GM18517 (cell line): ENCODE measurements at regions not wholly inside any gene's neighbourhood (a gene's known extent, or its start where the extent isn't known, plus 50 kb on each side); places are given as distances from the start of the nearest gene placed in this dataset.

Experiments
- ATAC-seq: cut with Tn5 transposase; IDR thresholded peaks from one replicate; pipeline ENCODE4 v1.9.1; 2021; ENCODE audit warnings: mild to moderate bottlenecking, moderate library complexity; ENCODE audit not compliant: unreplicated experiment

DNA sequence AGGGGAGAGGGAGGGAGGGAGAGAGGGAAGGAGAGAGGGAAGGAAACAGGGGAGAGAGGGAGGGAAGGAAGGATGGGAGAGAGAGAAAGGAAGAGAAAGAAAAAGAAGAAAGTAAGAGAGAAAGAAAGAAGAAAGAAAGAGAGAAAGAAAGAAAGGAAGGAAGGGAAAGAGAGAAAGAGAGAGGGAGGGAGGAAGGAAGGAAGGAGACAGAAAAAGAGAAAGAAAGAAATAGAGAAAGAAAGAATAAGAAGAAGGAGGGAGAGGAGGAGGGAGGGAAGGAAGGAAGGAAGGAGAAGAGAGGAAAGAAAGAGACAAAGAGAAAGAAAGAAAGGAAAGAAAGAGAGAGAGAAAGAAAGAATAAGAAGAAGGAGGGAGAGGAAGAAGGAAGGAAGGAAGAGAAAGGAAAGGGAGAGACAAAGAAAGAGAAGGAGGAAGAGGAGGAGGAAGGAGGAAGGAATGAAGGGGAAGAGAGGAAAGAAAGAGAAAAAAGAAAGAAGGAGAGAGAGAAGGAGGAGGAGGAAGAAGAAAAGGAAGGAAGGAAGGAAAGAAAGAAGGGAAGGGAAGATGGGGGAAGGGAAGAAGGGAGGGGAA is 189.6 kb downstream of the PARM1 start:
- ATAC-seq, result no peak

DNA sequence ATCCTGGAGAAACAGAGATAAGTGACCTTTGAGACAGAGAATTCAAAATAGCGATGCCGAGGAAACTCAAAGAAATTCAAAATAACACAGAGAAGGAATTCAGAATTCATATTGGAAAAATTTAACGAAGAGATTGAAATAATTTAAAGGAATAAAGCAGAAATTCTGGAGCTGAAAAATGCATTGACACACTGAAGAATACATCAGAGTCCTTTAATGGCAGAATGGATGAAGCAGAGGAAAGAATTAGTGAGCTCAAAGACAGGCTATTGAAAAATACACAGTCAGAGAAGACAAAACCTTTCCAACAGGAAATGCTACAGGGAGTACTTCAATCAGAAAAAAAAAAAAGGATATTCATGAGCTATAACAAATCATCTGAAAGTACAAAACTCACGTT is 185.8 kb downstream of the PARM1 start:
- ATAC-seq, result no peak

DNA sequence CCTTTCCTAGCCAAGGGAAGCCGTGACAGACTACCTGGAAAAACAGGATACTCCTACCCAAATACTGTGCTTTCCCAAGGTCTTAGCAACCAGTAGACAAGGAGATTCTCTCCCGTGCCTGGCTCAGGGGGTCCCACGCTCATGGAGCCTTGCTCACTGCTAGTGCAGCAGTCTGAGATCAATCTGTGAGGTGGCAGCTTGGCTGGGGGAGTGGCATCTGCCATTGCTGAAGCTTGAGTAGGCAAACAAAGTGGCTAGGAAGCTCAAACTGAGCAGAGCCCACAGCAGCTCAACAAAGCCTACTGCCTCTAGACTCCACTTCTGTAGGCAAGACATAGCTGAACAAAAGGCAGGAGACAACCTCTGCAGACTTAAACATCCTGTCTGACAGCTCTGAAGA is 177.1 kb downstream of the PARM1 start:
- no peak for ATAC-seq

DNA sequence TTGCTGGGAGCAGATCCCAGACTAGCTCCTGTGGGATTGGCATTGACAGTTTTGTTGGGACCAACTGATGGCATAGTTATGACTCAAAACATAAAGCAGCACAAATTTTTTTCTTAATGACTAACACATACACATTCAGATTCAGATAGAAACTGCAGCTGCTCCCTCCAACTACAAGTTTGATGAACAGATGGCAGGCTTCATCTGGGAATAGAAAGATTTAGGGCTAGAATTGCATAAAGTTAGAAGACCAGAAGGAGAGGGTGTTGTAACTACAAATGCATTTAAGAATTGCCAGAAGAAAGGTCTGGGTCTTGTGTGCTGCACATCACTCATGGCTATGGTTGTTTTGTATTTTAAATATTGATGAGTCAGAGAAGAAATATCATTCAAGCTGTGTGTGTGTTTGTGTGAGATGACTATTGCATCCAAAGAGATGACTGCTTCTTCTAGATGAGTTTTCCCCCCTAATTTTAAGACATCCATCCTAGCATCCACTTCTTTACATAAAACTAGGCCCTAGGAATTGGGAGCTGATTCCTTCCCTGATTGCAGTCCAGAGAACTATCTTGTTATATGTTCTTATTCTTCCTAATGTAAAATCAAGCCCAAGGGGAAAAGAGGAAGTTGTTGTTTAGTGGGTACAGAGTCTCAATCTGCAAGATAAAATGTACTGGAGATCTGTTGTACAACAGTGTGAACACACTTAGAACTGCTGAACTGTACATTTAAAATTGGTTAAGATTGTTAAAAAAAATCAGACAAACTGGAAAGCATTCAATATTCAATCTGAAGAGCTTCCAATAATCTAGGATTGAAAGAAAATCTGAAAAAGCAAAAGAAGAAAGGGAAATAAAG is 175.1 kb downstream of the PARM1 start:
- peak; percentile 66 for ATAC-seq

DNA sequence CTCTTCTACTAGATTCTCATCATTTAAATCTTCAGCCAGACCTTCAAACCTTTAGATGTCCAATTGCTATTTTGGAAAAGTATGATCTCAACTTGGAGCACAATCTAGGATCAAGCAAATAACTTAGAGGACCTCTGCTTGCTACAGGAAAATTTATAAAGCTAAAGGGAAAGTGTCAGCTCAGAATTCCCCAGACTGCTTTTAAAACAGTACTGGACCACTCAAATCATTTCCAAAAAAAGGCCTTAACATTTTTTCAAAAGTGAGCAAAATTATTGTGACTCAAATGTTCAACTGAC is 169.8 kb downstream of the PARM1 start:
- ATAC-seq, result no peak

DNA sequence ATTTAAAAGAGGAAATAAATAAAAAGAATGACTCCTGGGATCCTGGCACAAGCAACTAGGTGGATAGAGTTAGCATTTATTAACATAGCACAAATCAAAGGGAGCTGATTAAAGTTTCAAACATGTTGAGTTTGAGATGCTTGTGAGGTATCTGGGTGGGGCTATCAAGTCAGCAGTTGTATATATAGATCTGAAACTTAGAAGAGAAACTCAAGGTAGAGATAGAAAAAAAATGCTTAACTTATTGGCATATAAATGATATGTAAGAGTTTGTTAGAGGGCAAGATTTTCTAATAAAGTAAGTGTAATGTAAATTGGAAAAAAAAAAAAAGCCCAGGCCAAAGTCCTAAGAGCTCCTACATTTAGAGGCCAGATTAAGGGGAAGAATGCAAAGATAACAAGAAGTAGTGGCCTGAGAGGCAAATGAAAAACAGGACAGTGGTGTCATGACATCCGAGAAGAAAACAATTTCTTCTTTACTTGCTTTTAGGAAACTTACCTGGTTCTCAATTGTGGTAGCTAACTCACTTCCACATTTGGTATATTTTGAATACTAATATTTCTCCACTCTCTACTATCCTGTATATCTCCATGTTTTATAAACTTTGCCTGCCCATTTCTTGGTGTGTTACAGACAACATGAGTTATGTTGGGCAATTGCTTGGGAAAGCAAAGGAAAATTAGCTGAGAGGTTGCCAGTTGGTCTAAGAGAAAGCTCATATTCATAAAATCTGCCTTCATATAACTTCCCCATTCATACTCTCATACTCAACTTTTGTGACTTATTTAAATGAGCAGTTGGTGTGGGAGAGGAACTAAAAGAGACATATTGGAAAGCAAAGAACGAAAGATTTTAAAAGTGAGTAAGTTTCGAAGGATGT is 169.2 kb downstream of the PARM1 start:
- peak; percentile 59 for ATAC-seq
